Esophagus squamous epithelium (tissue), 4 donors: ENCODE measurements at regions not wholly inside any gene's neighbourhood (a gene's known extent, or its start where the extent isn't known, plus 50 kb on each side); places are given as distances from the start of the nearest gene placed in this dataset.

Source experiments
- POLR2A ChIP-seq, 4 donors: fragments of 450-650 bp; IDR thresholded peaks; one replicate each; pipeline ENCODE4 v1.6.1; 2017; ENCODE audit warnings: antibody characterized with exemption in 4 of 4, mild to moderate bottlenecking in 4 of 4, moderate library complexity in 3 of 4
- TF ChIP-seq, protein P1 (sequence below), 6 experiments: fragments of 450-650 bp in 4 of 6; fragments of 200-600 bp in 2 of 6; sonication (generic) in 2 of 6; IDR thresholded peaks; one replicate each; pipeline ENCODE4 v1.5.1; 2016 to 2019; ENCODE audit warnings: antibody characterized with exemption in 6 of 6, mild to moderate bottlenecking in 4 of 6, moderate library complexity in 4 of 6

DNA sequence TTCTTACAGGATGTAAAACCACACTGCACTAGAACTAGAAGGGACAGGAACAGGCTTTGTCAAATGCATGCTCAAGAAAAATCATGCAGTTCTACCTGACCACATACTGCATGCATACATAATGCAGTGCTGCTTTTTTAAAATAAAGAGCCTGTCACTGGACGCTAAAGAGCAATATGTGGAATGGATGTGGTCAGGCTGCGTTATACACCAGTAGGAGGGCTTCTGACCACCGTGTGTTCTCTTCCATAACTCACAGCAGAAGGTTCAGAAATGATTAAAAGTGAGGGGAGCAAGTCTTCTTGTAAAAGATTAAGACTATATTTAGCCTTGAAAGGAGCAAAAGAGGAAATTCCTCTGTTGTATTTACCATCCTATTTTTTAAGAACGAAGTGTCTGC is 392.0 kb downstream of the EMP1 start:
- TF ChIP-seq POLR2A (IDR thresholded peaks at IDR 0.05), result no peak
- TF ChIP-seq, protein P1, sequence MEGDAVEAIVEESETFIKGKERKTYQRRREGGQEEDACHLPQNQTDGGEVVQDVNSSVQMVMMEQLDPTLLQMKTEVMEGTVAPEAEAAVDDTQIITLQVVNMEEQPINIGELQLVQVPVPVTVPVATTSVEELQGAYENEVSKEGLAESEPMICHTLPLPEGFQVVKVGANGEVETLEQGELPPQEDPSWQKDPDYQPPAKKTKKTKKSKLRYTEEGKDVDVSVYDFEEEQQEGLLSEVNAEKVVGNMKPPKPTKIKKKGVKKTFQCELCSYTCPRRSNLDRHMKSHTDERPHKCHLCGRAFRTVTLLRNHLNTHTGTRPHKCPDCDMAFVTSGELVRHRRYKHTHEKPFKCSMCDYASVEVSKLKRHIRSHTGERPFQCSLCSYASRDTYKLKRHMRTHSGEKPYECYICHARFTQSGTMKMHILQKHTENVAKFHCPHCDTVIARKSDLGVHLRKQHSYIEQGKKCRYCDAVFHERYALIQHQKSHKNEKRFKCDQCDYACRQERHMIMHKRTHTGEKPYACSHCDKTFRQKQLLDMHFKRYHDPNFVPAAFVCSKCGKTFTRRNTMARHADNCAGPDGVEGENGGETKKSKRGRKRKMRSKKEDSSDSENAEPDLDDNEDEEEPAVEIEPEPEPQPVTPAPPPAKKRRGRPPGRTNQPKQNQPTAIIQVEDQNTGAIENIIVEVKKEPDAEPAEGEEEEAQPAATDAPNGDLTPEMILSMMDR (IDR thresholded peaks at IDR 0.05), result no peak
